ENCODE measurements at regions not wholly inside any gene's neighbourhood (a gene's known extent, or its start where the extent isn't known, plus 50 kb on each side); places are given as distances from the start of the nearest gene placed in this dataset.

DNA sequence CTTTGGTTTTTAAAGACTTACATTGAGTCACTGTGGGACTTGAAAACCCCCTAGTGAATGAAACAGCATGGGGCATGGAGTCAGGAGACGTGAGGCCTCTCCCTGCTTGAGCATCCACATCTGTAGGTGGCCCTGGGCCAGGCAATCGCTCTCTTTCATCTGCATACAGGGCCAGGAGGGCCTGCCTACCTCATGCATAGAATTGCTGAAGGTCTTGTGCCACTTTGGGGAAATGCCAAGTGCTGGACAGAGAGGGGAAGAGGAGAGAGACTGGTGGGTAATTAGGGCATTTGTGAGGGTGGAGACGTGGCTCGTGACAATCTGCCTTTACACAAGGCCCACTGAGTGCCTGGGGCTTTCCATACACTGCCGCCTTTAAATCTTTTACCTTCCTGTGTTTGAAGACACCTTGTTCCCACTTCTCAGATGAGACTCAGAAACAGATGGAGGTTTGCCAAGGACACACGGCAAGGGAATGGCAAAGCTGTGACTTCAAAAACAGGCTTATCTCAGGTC, 322.2 kb upstream of the HS6ST1 start:
- no peak for DNase-seq (ENCODE audit: low read depth in 3 of 3, low spot score in 1 of 3)

DNA sequence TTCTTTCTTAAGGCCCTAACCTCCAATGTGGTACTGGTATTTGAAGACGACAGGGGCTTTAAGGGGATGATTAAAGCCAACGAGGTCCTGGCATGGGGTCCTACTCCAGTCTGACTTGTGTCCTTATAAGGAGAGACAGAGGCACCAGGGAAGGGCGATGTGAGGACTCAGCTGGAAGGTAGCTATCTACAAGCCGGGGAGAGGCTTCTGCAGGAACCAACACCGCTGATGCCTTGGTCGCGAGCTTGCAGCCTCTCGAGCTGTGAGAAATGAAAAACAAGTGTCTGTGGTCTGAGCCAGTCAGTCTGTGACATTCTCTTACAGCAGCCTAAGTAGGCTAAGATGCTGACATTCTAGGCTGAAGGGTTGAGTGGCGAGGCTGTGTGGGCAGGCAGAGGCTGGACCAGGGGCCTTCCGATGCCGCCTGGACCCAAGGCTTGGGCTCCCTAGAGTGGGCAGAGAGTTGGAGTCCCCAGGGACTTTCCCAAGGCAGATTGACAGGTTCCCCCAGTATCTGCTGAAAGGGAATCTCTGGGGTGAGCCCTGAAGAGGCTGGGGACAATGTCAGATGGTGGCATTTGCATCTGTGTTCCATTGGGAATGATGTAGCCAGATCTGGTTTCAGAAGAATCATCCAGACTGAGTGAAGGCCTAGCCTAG, 322.9 kb upstream of the HS6ST1 start:
- no peak for DNase-seq (ENCODE audit: low read depth in 3 of 3, low spot score in 1 of 3)

DNA sequence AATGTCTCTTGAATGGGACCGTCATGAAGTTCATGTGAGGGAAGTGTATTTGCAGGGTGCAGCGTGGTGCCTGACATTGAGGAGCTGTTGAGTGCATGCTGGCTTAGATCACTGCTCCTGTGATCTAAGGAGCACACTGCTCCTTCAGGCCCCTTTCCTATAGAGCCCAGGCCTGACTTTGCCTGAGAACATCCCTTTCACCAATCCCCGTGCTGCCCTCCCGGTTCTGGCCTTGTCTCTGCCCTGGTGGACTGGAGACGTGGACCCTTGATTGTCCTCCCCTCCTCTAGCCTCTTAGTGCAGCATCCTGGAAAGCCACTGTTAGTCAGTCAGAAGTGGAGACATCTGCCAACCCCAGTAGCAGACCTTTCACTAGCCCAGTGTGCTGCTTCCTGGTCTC, 323.6 kb upstream of the HS6ST1 start:
- DNase-seq (ENCODE audit: low read depth in 3 of 3, low spot score in 1 of 3) = no peak

DNA sequence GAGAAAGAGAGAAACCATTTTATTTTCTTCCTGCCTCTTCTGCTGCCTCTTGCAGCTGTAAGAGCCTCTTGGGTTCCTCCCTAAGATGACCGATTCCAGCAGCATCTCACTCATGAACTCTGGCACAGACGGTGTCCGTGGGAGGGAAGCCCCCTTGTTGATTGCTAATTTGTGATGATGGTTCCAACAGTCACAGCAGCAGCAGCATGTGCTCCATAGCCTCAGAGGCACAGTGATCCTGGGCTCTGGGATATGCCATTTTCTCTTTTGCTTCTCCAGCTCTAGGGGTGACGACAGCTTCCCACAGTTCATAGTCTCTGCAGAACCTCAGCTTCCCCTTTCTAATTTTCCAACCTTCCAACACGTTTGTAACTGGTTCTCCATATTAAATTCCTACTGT, 324.2 kb upstream of the HS6ST1 start:
- no peak for DNase-seq (ENCODE audit: low read depth in 3 of 3, low spot score in 1 of 3)

DNA sequence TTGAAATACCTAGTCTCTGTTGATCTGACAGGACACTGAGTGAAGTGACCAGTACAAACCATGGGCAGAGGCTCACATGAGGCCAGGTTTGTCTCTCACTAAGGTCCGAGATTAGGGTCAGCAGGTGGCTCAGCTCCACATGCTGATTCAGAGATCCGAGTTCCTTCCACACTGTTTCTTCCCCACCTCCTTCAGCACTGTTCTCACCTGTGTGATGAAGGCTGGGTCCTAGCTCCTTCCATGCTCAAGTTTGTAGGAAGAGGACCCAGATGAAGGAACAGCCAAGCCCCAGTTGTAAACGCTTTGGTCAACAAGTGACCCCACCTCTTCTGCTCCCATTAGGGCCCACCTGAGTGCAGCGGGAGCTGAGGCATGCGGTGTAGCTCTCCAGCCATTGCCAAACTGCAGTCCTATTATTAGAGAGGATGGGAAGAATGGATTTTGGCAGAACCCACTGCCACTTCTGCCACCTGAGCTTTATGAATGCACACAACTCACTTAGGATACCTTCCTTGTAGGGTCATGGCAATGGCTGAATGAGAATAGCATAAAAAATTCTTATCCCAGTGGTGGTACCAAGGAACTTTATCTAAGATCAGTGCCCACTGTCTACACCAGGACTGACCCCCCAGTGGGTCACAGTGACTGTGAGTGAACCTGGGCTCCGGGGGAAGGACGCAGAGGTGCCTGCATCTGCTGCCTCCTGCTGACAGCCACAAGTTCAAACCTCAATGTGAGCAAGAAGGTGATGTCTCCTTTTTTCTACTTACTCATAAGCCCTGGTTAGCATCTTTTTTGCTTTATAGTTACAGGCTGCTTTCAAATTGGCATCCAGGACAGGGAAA, 324.8 kb upstream of the HS6ST1 start:
- no peak for DNase-seq (ENCODE audit: low read depth in 3 of 3, low spot score in 1 of 3)

DNA sequence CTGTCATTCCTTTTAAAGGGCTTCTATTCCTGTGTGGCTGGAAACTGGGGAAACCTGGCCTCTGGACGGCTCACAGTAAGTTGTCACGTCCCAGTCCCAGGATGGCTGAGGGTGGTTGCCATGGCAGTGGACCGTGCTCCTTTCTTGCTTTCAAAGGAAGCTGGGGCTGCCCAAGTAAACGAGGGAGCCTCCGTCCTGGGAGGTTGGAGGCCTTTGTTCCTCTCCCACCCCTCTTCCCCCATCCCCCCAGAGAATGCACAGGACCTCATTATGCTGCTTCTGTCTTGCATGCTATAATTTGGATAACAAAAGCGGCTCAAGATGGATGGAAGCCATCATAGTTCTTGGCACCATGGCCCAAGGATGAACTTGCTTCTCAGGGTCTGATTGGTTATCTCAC, 325.5 kb upstream of the HS6ST1 start:
- no peak for DNase-seq (ENCODE audit: low read depth in 3 of 3, low spot score in 1 of 3)

DNA sequence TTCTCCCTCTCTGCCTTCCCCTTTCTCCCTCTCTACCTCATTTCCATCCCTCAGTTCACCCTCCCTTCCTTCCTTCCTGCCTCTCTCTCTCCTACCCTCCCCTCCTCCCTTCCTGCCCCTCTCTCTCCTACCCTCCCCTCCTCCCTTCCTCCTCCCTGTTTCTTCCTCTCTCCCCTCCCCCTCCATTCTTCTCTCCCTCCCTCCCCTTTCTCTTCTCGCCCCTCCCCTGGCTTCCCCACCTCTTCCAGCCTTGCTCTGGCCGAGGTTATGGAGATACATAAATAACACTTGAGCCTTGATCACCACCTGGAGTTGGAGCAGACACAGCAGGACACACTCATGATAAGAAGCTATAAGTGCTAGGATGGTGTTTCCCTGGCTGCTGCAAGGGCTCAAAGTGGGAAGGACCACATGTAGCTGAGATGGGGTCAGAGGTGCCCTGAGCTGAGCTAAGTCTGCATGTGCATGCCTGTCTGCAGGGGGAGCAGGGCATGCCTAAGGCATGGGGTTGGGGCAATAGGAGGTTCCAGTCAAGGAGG, 326.1 kb upstream of the HS6ST1 start:
- no peak for DNase-seq (ENCODE audit: low read depth in 3 of 3, low spot score in 1 of 3)

DNA sequence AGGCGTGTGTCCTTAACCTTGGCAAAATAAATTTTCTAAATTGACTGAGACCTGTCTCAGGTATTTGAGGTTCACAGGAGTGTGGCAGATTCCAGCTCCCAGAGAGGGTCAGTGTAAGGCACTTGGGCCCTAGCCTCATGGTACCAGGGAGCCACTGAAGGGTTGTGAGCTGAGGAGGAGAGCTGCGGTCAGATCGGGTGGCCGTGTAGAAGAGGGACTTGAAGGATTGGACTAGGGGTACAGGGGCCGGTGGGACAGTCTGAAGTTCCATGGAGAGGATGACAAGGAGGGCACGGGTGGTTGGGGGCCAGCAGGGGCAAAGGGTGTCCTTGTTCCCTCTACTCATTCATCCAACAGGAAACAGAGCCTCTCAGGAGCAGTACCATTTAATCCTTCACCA, 327.0 kb upstream of the HS6ST1 start:
- DNase-seq (ENCODE audit: low read depth in 3 of 3, low spot score in 1 of 3) = no peak

DNA sequence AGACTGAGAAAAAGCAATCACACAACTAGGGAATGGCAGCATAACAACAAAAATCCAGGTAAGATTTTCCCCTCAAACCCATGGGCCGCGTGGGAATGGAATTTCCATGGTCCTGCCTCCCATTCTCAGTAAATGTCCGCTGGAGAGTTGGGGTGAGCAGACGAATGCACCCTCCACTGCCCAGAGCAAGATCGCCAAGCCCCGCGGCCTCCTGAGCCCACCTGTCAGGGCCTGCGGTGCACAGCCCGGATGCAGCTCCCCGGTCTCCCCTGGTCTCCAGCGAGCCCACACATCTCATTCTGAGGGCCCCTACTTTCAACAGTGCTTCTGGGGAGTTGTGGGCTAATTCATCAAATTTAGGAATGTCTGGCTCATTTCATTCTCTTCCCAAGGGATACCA, 327.4 kb upstream of the HS6ST1 start:
- DNase-seq (ENCODE audit: low read depth in 3 of 3, low spot score in 1 of 3) = no peak

DNA sequence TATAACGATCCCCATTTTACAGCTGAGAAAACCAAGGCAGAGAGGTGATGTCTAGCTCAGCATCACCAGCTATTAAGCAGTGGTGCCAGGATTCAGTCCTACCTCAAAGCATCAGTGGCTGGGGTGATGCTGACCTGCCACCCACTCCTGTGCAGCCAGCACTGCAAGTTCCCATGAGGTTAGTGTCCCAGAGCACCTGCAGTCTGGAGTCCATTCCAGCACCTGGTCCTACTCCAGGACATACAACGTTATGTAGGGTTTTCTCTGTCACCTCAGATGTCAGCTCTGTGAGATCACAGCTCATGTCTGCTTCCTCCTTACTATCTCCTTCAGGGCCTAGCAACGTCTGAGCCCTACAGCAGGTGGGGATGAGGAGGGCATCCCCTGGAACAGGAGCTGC, 328.0 kb upstream of the HS6ST1 start:
- no peak for DNase-seq (ENCODE audit: low read depth in 3 of 3, low spot score in 1 of 3)

DNA sequence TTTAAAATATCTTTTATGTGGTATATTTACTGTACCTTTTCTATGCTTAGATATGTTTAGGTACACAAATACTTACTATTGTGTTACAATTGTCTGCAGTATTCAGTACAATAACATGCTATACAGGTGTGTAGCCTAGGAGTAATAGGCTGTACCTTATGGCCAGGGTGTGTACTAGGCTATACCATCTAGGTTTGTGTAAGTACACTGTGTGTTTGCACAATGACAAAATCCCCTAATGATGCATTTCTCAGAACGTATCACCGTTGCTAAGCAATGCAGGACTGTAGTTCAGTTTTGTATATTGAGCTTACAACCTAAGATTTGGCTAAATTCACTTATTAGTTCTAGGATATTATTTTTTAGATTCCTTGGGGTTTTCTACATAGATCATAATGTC, 332.3 kb upstream of the HS6ST1 start:
- no peak for DNase-seq (ENCODE audit: low read depth in 3 of 3, low spot score in 1 of 3)

DNA sequence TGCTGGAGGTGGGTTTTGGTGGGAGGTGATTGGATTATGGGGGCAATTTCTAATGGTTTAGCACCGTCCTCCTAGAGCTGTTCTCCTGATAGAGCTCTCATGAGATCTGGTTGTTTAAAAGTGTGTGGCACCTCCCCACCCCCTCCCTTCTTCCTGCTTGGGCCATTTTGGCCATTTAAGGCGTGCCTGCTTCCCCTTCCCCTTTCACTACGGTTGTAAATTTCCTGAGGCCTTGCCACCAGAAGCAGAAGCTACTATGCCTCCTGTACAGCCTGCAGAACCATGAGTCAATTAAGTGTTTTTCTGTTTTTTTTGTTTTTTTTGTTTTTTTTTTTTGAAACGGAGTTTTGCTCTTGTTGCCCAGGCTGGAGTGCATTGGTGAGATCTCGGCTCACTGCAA, 335.7 kb upstream of the HS6ST1 start:
- no peak for DNase-seq (ENCODE audit: low read depth in 3 of 3, low spot score in 1 of 3)

DNA sequence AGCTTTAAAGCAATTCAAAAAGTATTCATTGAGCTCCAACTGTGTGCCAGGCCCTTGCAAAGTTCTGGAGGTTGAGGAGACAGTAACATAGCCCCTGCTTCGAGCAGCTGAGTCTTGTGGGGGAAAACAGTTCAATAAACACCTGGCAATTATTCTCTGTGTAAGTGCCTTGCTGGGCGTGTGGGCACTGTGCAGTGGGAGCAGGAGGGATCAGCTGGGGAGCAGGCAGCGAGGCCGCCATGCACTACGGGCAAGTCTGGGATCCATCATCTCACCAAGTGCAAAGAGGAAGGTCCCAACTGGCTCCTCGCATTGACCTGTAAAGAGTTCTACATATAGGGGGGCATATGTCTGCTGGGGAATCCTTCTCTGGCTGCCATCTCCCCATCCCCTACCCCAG, 342.2 kb upstream of the HS6ST1 start:
- no peak for DNase-seq (ENCODE audit: low read depth in 3 of 3, low spot score in 1 of 3)

DNA sequence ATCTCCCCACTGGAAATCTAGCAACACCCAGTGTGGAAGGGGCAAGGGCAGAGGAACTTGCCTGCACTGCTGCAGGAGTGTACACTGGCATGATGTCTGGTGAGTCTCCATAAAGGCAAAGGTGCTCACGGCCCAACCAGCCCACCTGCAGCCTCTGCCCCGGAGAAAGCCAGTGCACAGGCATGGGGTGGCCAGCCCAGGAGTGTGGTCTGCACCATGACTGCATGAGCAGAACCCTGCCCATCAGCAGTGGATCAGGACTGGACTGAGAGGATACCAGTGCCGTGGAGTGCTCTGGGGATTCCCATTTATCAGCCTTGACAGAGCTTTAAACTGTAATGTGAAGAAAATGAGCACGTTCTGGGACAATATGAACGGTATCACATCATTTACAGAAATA, 342.6 kb upstream of the HS6ST1 start:
- no peak for DNase-seq (ENCODE audit: low read depth in 3 of 3, low spot score in 1 of 3)

DNA sequence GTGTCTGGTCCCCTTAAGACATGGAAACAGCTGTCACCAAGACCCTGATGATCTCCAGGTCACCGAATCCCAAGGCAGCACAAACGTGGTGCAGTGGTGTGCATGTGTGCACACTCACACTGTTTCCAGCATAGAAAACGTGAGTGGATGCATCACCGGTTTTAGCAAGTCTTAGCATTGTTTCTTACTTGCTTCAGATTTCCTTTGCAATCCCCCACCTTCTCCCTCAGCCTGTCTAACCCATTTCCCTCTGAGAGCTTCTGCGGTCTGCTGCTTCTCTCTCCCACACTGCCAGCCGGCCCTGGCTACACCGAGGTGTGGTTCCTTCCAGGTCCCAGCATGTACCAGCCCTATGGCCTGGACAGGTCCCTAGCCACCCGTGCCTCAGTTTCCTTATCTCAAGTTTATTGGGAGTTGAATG, 343.4 kb upstream of the HS6ST1 start:
- no peak for DNase-seq (ENCODE audit: low read depth in 3 of 3, low spot score in 1 of 3)

DNA sequence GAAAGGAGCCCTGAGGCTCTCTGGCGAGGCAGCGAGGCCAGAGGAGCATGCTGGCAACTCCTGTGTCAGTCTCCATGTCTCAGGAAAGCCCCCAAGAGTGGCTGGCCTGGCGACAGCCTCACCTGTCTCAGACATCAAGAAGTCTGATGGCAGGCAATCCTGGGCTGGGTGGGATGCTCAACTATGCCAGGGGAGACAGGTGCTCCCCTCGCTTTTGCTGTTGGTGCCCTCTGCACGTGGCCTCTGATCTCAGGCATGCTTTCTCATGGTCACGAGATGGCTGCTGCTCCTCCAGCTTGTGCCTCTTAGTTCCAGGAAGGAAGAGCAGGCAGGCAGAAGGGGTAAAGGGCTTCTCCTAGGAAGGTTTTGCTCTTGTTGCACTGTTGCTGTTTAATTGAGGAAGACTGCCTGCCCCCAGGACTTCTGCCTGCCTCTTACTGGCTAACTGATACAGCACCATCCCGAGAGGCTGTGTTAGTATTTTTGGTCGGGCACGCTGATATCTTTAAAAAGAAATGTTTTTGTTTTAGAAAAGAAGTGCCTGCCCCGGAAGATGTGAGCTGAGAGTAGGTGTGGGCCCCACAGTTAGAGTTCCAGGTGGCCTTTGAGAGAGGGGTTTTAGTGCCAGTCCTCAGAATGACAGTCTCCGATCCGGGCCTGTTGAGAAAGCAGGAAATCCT, 344.8 kb upstream of the HS6ST1 start:
- no peak for DNase-seq (ENCODE audit: low read depth in 3 of 3, low spot score in 1 of 3)

DNA sequence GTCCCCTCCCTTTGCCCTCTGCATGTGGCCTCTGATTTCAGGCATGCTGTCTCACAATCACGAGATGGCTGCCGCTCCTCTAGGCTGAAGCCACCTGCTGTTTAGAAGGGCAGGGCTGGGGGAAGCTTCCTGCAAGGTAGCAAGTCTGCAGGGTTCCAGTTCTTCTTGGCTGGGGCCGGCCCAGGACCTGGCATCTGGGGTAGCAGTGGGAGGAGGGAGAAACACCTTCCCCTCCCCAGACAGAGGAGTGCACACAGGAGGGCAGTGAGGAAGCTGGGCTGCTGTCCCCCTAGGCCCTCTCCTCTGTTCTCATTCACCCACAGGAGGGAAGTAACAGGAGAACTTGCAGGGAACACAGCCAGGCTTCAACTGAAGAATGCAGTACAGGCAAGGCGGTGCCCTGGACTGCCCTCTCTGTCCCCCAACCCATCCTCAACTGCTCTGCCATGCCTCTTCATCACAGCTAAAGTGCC, 345.9 kb upstream of the HS6ST1 start:
- DNase-seq (ENCODE audit: low read depth in 3 of 3, low spot score in 1 of 3) = no peak

DNA sequence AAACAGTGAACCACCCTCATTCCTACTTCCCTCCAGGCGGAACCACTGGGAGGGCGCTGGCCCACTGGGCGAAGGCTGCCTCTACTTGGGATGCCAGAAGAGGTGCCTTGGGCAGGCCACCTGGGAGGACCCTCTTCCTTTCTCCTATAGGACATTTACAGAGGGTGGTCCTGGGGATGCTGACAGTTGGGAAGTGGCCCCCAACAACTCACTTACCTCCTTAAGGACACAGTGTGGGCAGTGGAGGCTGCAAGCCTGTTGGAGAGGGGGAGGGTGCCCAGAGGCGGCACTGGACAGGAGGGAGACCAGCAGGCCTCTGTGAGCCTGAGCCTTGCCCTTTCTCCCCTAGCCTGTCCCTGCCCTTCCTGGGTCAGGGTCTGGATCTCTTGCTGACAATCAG, 346.4 kb upstream of the HS6ST1 start:
- DNase-seq (ENCODE audit: low read depth in 3 of 3, low spot score in 1 of 3) = no peak

DNA sequence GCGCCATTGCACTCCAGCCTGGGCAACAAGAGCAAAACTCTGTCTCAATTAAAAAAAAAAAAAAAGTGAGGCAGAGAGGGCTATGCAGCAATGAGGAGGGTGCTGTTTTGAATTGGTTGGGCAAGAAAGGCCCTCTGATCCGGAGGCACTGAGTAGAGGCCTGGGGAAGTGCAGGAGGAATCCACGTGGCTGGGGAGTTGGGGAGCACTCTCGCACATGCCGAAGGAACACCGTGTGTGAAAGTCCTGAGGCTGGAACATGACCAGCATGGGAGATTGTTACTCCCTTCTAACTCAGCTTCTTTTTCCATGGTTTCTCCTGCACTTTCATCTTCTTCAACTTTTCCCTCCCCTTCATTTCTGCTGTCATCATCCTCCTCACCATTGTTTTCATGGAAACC, 347.9 kb upstream of the HS6ST1 start:
- DNase-seq (ENCODE audit: low read depth in 3 of 3, low spot score in 1 of 3) = no peak

DNA sequence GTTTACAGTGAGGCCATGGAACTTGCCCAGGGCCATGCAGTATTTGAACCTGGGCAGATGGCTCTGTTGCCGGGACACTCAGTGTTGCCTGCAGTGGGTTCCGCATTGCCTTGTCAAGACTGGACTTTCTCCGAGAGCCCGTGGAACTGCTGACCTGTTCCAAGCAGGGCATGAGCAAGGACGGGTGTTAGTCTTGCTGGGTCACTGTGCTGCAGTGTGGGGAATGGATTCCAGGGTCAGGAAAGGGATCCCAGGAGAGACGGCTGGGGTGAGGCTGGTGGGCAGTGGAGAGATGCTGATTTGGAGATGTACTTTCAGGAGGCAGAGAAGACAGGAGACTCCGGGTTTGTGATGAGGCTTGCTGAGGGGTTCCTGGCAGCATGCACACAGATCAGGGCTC, 348.7 kb upstream of the HS6ST1 start:
- DNase-seq (ENCODE audit: low read depth in 3 of 3, low spot score in 1 of 3) = no peak

DNA sequence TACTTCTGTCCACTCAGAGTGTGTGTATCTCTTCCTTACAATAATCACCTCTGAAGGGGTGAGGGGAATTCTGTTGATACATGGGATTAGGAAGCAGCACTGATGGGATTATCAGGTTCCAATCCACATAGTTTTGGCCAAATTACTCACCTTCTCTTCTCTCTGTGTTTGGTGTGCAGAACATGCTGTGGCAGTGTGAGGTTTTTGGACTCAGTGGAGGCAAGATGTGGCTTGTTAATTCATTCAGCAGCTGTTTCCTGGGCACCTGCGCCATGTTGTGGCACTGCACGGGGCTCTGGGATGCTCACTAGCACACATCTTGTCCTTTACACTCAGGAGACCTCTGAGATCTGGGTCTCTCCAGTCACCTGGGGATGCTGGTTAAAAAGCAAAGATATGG, 350.3 kb upstream of the HS6ST1 start:
- no peak for DNase-seq (ENCODE audit: low read depth in 3 of 3, low spot score in 1 of 3)

DNA sequence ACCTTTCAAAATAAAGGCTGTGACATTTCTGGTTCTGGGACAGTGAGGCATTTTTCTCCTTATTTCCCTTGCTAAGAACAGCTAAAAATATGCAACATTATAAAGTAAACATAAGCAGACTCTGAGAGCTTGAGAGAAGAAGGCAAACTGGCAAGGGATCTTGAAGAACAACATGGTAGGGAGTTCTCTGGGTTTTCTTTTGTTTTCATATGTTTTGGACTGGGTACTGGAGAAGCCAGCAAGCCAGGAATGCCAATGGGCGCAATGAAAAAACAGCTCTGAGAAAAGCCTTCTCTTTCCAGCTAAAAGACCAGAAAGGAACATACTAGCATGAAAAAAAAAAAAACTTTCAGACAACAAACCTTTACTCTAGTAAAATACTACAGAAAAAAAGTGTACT, 351.4 kb upstream of the HS6ST1 start:
- no peak for DNase-seq (ENCODE audit: low read depth in 3 of 3, low spot score in 1 of 3)

Measured in stimulated activated CD4-positive, alpha-beta T cell treated with anti-CD3 and anti-CD28 coated beads, TNF-alpha, amount 100 ng/mL, for 1 hour (primary cell).